ENCODE measurements at regions not wholly inside any gene's neighbourhood (a gene's known extent, or its start where the extent isn't known, plus 50 kb on each side); places are given as distances from the start of the nearest gene placed in this dataset.
"Not testable (repeated sequence)": the region's sequence is repeated elsewhere in the genome, so short reads cannot be mapped to it uniquely, and the experiment has no call there.

GRCh38 chr2:13698847-13699246, 933.7 kb upstream of the LRATD1 start:
- no peak for DNase-seq (ENCODE audit: extremely low spot score)
- POLR2A ChIA-PET: no interaction called here
- CTCF ChIA-PET: no interaction called here
- no peak for TF ChIP-seq L3MBTL2 (conservative IDR thresholded peaks at IDR 0.05)
- no peak for TF ChIP-seq PKNOX1 (IDR thresholded peaks at IDR 0.05)
- TF ChIP-seq ARNT (IDR thresholded peaks at IDR 0.05): no peak
- no peak for TF ChIP-seq CTBP1 (IDR thresholded peaks at IDR 0.05; ENCODE audit: borderline replicate concordance)
- TF ChIP-seq TARDBP (IDR thresholded peaks at IDR 0.05): no peak
- no peak for TF ChIP-seq HDGF (IDR thresholded peaks at IDR 0.05; ENCODE audit: borderline replicate concordance)
- no peak for TF ChIP-seq SP1 (IDR thresholded peaks at IDR 0.05)
- TF ChIP-seq FOXA1 (IDR thresholded peaks at IDR 0.05): no peak

GRCh38 chr2:13699939-13700338, 932.6 kb upstream of the LRATD1 start:
- POLR2A ChIA-PET; CTCF ChIA-PET; DNase-seq (ENCODE audit: extremely low spot score): not testable (repeated sequence)

- no peak for DNase-seq (ENCODE audit: extremely low spot score)
- CTCF ChIA-PET: no interaction called here
- POLR2A ChIA-PET: no interaction called here
- TF ChIP-seq HDGF (IDR thresholded peaks at IDR 0.05; ENCODE audit: borderline replicate concordance): no peak
- TF ChIP-seq FOXK2 (IDR thresholded peaks at IDR 0.05): no peak
- TF ChIP-seq SUZ12 (IDR thresholded peaks at IDR 0.05): no peak
- no peak for TF ChIP-seq LEF1 (IDR thresholded peaks at IDR 0.05; ENCODE audit: borderline replicate concordance)
- TF ChIP-seq ARNT (IDR thresholded peaks at IDR 0.05): no peak
- TF ChIP-seq PKNOX1 (IDR thresholded peaks at IDR 0.05): no peak
- TF ChIP-seq CTBP1 (IDR thresholded peaks at IDR 0.05; ENCODE audit: borderline replicate concordance): no peak
- TF ChIP-seq L3MBTL2 (conservative IDR thresholded peaks at IDR 0.05): no peak
- no peak for TF ChIP-seq ZNF384 (IDR thresholded peaks at IDR 0.05)
- TF ChIP-seq FOXA1 (IDR thresholded peaks at IDR 0.05): no peak
- TF ChIP-seq SP1 (IDR thresholded peaks at IDR 0.05): no peak
Measured at GRCh38 chr2:13711154-13711553, 921.4 kb upstream of the LRATD1 start.

- POLR2A ChIA-PET: no interaction called here
- TF ChIP-seq TARDBP (IDR thresholded peaks at IDR 0.05) (no peak), PKNOX1 (IDR thresholded peaks at IDR 0.05) (no peak), ARNT (IDR thresholded peaks at IDR 0.05) (no peak), ELF4 (IDR thresholded peaks at IDR 0.05) (no peak), SUZ12 (IDR thresholded peaks at IDR 0.05) (no peak)
- CTCF ChIA-PET: no interaction called here
- DNase-seq (ENCODE audit: extremely low spot score): no peak
Measured at GRCh38 chr2:13714466-13714865, 918.1 kb upstream of the LRATD1 start.

- CTCF ChIA-PET: no interaction called here
- DNase-seq (ENCODE audit: extremely low spot score): no peak
- no peak for TF ChIP-seq ELF4 (IDR thresholded peaks at IDR 0.05)
- TF ChIP-seq FOXK2 (IDR thresholded peaks at IDR 0.05): no peak
- TF ChIP-seq LEF1 (IDR thresholded peaks at IDR 0.05; ENCODE audit: borderline replicate concordance): no peak
- TF ChIP-seq FOXA1 (IDR thresholded peaks at IDR 0.05): no peak
- no peak for TF ChIP-seq SP1 (IDR thresholded peaks at IDR 0.05)
- no peak for TF ChIP-seq TARDBP (IDR thresholded peaks at IDR 0.05)
- TF ChIP-seq L3MBTL2 (conservative IDR thresholded peaks at IDR 0.05): no peak
- no peak for TF ChIP-seq SUZ12 (IDR thresholded peaks at IDR 0.05)
- TF ChIP-seq FOXM1 (IDR thresholded peaks at IDR 0.05; ENCODE audit: borderline replicate concordance): no peak
- TF ChIP-seq NFRKB (IDR thresholded peaks at IDR 0.05): no peak
- no peak for TF ChIP-seq ZNF384 (IDR thresholded peaks at IDR 0.05)
- TF ChIP-seq CTBP1 (IDR thresholded peaks at IDR 0.05; ENCODE audit: borderline replicate concordance): no peak
- POLR2A ChIA-PET: no interaction called here
Measured at GRCh38 chr2:13725945-13726344, 906.6 kb upstream of the LRATD1 start.

- no peak for DNase-seq (ENCODE audit: extremely low spot score)
- no peak for TF ChIP-seq L3MBTL2 (conservative IDR thresholded peaks at IDR 0.05)
- TF ChIP-seq FOXK2 (IDR thresholded peaks at IDR 0.05): no peak
- TF ChIP-seq ZNF384 (IDR thresholded peaks at IDR 0.05): no peak
- no peak for TF ChIP-seq ELF4 (IDR thresholded peaks at IDR 0.05)
- TF ChIP-seq SP1 (IDR thresholded peaks at IDR 0.05): no peak
- no peak for TF ChIP-seq FOXM1 (IDR thresholded peaks at IDR 0.05; ENCODE audit: borderline replicate concordance)
- TF ChIP-seq ARNT (IDR thresholded peaks at IDR 0.05): no peak
- ChIA-PET CTCF (no interaction called here), POLR2A (no interaction called here)
Measured at GRCh38 chr2:13745330-13745729, 887.2 kb upstream of the LRATD1 start.

- TF ChIP-seq TARDBP (IDR thresholded peaks at IDR 0.05): no peak
- TF ChIP-seq BHLHE40 (IDR thresholded peaks at IDR 0.05; ENCODE audit: borderline replicate concordance): no peak
- ChIA-PET POLR2A (no interaction called here), CTCF (no interaction called here)
- DNase-seq (ENCODE audit: extremely low spot score): no peak
Measured at GRCh38 chr2:13751955-13752354, 880.6 kb upstream of the LRATD1 start.

- POLR2A ChIA-PET: no interaction called here
- CTCF ChIA-PET: no interaction called here
- TF ChIP-seq ARNT (IDR thresholded peaks at IDR 0.05) (no peak), TARDBP (IDR thresholded peaks at IDR 0.05) (no peak), FOXK2 (IDR thresholded peaks at IDR 0.05) (no peak), SP1 (IDR thresholded peaks at IDR 0.05) (no peak), PKNOX1 (IDR thresholded peaks at IDR 0.05) (no peak), NFRKB (IDR thresholded peaks at IDR 0.05) (no peak), LEF1 (IDR thresholded peaks at IDR 0.05; ENCODE audit: borderline replicate concordance) (no peak), HDGF (IDR thresholded peaks at IDR 0.05; ENCODE audit: borderline replicate concordance) (no peak), L3MBTL2 (conservative IDR thresholded peaks at IDR 0.05) (no peak), BHLHE40 (IDR thresholded peaks at IDR 0.05; ENCODE audit: borderline replicate concordance) (no peak), SUZ12 (IDR thresholded peaks at IDR 0.05) (no peak)
- DNase-seq (ENCODE audit: extremely low spot score): no peak
Measured at GRCh38 chr2:13758412-13758811, 874.1 kb upstream of the LRATD1 start.

Data from HEK293T (cell line).